ENCODE measurements at regions not wholly inside any gene's neighbourhood (a gene's known extent, or its start where the extent isn't known, plus 50 kb on each side); places are given as distances from the start of the nearest gene placed in this dataset.

DNA sequence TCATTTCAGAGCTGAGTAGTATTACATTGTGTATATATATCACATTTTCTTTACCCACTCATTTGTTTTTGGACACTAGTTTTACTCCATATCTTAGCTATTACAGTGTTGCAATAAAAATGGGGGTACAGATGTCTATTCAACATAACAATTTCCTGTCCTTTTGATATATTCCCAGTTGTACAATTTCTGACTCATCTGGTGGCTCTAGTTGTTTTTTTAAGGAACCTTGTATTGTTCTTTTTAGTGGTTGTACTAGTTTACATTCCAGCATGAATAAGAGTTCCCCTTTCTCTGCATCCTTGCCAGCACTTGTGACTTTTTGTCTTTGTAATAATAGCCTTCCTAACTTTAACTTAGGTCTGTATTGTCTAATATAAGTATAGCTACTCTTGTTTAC is 739.9 kb downstream of the XPNPEP1 start:
- no peak for DNase-seq

DNA sequence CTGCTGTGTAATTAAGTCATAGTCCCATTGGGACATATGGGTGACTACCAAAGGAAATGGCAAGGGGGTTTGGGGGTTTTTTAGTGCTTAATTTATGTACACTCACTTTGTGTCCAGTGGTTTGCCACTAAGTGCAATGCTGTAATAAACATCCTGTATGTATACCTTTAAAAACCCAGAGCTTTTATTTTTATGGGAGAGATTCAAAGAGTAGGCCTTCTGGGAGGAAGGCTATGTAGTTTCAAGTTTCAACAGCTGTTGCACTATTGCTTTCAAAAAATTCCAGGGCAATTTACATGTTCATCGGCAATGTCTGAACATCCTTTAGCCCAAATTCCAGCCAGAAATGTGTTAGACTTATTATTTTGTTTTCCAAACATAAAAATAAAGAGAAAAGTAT is 744.7 kb downstream of the XPNPEP1 start:
- DNase-seq = no peak

- no peak for DNase-seq
These were observed 748.8 kb downstream of the XPNPEP1 start for GRCh38 chr10:109174526-109174925.

- no peak for DNase-seq
These were observed 749.4 kb downstream of the XPNPEP1 start for GRCh38 chr10:109173937-109174336.

GRCh38 chr10:109173121-109173520 is 750.2 kb downstream of the XPNPEP1 start:
- no peak for DNase-seq

DNA sequence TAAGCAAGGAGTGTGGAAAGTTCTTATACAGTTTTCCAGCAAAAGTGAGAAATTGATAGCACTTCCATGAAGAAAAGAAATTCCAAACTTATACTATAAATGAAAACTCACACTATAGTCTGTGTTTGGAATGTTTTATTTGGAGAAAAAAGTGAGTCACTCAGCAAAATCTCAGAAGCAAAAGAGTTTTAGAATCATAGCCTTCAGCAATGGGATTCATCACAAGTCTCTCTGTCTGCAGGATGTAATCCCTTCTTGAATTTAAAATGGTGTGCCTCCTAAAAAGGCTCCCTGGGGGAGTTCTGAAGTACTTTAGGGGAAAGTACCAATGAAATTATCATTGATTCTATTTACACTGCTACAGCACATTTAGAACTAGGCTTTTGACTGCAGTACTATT is 756.4 kb downstream of the XPNPEP1 start:
- no peak for DNase-seq

DNA sequence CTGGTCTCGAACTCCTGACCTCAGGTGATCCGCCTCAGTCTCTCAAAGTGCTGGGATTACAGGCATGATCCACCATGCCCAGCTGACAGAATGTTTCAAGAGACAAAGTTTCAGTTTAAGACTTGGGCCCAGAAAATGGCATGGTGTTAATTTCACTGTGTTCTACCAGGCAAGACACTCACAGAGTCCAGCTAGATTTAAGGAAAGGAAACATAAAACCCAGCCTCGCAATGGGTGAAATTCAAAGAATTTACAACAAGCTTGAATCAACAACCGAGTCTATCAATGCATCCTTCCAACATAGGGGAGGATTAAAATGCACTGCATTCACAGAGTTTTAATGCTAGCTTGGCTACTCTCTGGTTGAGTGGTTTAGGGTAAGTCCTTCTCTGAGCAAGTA is 764.0 kb downstream of the XPNPEP1 start:
- no peak for DNase-seq

GRCh38 chr10:109156396-109156795 is 766.9 kb downstream of the XPNPEP1 start:
- DNase-seq = no peak

- no peak for DNase-seq
These were observed 773.5 kb downstream of the XPNPEP1 start for GRCh38 chr10:109149666-109150350.

DNA sequence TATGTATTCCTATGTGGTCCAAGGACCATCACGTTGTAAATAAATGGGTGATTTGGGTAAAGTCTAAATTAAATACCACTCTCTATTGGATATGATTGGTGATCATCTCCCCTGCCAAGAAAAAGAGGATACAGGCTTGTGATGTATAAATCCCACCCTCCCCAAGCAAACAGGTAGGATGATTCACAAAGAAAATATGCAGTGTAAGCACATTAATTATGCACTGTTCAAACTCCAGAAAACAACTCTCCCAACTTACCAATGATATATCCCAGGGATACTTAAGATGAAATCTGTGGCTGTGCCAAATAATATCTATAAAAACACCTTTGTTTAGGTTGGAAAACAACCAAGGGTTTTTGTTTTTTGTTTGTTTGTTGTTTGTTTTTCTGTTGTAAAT is 795.9 kb downstream of the XPNPEP1 start:
- DNase-seq = no peak

- DNase-seq = no peak
These were observed 796.8 kb downstream of the XPNPEP1 start for GRCh38 chr10:109126541-109126940.

DNA sequence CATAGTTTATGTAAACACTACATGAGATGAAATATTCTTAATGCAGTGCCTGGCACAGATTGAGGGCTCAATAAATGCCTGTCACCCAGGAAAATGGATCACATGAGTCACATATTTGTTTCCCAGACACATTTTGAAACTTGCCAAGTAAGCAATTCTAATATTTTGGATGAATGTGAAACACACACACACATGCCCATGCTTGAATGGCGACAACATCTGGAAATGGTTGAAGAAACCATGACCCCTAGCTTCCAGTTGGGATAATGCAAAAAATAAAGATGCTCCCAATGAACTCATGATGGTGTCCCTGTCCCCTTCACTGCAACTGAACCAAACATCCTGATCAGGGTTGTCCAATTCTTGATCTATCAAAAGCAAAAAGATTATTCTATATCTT is 797.3 kb downstream of the XPNPEP1 start:
- no peak for DNase-seq

GRCh38 chr10:109115179-109115578 is 808.1 kb downstream of the XPNPEP1 start:
- DNase-seq = no peak

- no peak for DNase-seq
These were observed 808.7 kb downstream of the XPNPEP1 start for GRCh38 chr10:109114579-109114978.

- DNase-seq = no peak
These were observed 816.7 kb downstream of the XPNPEP1 start for GRCh38 chr10:109106604-109107003.

- DNase-seq = no peak
These were observed 817.6 kb downstream of the XPNPEP1 start for GRCh38 chr10:109105725-109106124.

DNA sequence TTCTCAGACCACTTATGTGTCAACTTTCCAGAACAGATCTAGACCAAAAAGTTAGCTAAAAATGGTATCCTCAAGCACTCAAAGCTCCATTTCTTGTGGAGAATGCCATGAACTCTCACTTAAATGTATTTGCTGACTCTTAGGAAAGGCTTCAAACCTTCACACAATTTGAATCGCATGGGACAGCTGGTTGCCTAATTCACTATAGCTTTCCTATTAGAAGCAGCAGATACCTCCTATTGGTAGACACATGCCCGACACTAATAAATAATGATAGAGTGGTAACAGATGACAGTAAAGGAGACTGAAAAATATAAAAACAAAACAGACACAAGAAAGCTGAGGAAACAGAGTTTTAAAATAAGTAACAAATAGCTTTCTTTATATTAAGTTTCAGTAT is 818.5 kb downstream of the XPNPEP1 start:
- no peak for DNase-seq

DNA sequence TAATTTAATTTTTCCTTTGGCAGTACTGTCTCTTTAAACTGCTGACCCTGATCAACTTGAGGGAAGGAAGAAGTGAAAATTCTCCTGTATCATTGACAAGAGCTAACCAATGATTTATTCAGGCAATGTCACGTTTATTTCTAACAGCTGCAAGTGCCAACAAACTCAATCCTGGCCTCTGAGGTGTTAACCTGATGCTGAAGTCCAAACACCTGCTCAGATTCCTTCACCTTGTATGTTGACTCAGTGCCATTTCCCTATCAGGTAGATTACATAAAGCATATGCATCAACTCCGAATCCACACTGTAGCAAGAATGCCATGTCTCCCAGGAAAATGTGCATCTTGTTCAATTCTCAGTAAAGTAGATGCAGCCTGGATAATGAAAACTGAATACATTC is 820.0 kb downstream of the XPNPEP1 start:
- DNase-seq = no peak

DNA sequence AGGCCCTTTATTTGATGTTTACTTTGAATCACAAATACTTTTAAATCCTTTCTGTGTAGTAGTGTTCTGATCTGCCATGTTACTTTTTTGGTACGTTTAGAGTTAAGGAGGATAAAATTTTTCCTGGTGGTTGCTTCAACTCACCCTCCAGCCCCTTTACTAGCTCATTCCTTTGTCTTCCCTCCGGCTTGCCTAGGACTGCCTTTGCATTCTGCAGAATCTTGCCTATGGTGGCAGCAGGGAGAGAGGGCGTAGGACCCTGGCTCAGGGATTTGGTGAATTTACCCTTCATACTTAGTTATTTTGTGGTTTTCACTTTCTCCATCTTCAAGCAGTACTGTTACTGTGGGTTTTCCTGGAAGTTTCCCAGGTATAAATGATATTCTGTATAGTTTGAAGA is 833.5 kb downstream of the XPNPEP1 start:
- DNase-seq = no peak

GRCh38 chr10:109071539-109071938 is 851.8 kb downstream of the XPNPEP1 start:
- no peak for DNase-seq

GRCh38 chr10:109070492-109070891 is 852.8 kb downstream of the XPNPEP1 start:
- DNase-seq = no peak

GRCh38 chr10:109067031-109067430 is 856.3 kb downstream of the XPNPEP1 start:
- no peak for DNase-seq

DNA sequence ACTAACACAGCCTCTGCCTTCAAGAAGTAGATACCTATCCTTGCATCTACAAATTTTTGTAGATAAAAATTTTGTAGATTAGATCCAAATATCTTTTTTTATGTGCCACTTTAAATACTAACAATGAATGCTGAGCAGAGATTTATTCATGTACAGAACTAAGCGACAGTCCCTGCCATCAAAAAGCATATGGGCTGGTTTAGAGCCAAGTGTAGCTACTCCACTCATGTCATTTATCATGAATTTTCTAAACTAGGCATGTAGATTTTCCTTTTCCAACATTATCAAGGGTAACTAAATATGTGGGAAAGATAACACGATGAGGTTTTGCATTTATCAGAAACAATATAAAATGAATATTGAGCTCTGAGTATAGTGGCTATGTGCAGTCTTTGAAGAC is 857.5 kb downstream of the XPNPEP1 start:
- no peak for DNase-seq

- DNase-seq = no peak
These were observed 860.9 kb downstream of the XPNPEP1 start for GRCh38 chr10:109062371-109062770.

- no peak for DNase-seq
These were observed 868.1 kb downstream of the XPNPEP1 start for GRCh38 chr10:109055243-109055642.

DNA sequence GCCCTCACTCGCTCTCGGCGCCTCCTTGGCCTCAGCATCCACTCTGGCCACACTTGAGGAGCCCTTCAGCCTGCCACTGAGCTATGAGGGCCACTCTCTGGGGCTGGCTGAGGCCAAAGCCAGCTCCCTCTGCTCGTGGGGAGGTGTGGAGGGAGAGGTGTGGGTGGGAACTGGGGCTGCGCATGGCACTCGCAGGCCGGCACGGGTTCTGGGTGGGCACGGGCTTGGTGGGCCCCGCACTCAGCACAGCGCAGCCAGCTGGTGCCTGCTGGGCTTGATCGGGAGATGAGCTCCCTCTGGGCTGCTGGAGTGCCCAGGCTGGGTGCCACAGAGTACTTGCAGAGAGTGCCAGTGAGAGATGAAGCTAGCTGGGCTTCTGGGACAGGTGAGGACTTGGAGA is 875.5 kb downstream of the XPNPEP1 start:
- no peak for DNase-seq
